DND-41 (cell line): ENCODE measurements at regions not wholly inside any gene's neighbourhood (a gene's known extent, or its start where the extent isn't known, plus 50 kb on each side); places are given as distances from the start of the nearest gene placed in this dataset.

ENCODE experiments used
- ATAC-seq: fragments of 200-7000 bp; cut with Tn5 transposase; 3 replicates; pipeline ENCODE4 v1.9.1; 2021; ENCODE audit warnings: low read depth; ENCODE audit not compliant: insufficient read depth
- DNase-seq: peaks from one replicate; pipeline ENCODE4 v3.0.0-alpha.2; 2020
- H2AFZ ChIP-seq: 2 replicates; pipeline ENCODE4 v1.6.0; 2012; ENCODE audit warnings: low read depth, low read length
- H3K27ac ChIP-seq: 2 replicates; pipeline ENCODE4 v1.5.1; 2012; ENCODE audit warnings: low read length, inconsistent platforms
- H3K27me3 ChIP-seq: fragments of 200-600 bp; sonication (generic); 2 replicates; pipeline ENCODE4 v1.6.0; 2012; ENCODE audit warnings: low read length, mild to moderate bottlenecking, inconsistent platforms; ENCODE audit not compliant: insufficient read depth, poor library complexity
- H3K36me3 ChIP-seq: 2 replicates; pipeline ENCODE4 v1.5.1; 2012; ENCODE audit warnings: low read length, inconsistent platforms; ENCODE audit not compliant: insufficient read depth
- H3K4me1 ChIP-seq: 2 replicates; pipeline ENCODE4 v1.5.1; 2012; ENCODE audit warnings: mild to moderate bottlenecking, low read length; ENCODE audit not compliant: insufficient read depth
- H3K4me2 ChIP-seq: 2 replicates; pipeline ENCODE4 v1.6.0; 2012; ENCODE audit warnings: mild to moderate bottlenecking, moderate library complexity, low read length, inconsistent platforms; ENCODE audit not compliant: insufficient read depth
- H3K4me3 ChIP-seq, 2 experiments: fragments of 200-600 bp in 1 of 2; shearing (Covaris generic) in 1 of 2; 2 replicates each; pipeline ENCODE4 v1.5.1; 2012 to 2016; ENCODE audit warnings: inconsistent platforms in 2 of 2, low read length in 2 of 2, mild to moderate bottlenecking in 2 of 2, low read depth in 1 of 2, moderate library complexity in 1 of 2
- H3K79me2 ChIP-seq: 2 replicates; pipeline ENCODE4 v1.6.0; 2012; ENCODE audit warnings: low read length, inconsistent platforms; ENCODE audit not compliant: insufficient read depth
- H3K9ac ChIP-seq: 2 replicates; pipeline ENCODE4 v1.6.0; 2012; ENCODE audit warnings: low read depth, mild to moderate bottlenecking, inconsistent platforms, low read length, moderate library complexity
- H3K9me3 ChIP-seq: 2 replicates; pipeline ENCODE4 v1.5.1; 2012; ENCODE audit warnings: low read length, moderate library complexity, mild to moderate bottlenecking, inconsistent platforms; ENCODE audit not compliant: insufficient read depth, severe bottlenecking
- H4K20me1 ChIP-seq: 2 replicates; pipeline ENCODE4 v1.6.0; 2012; ENCODE audit warnings: low read length; ENCODE audit not compliant: insufficient read depth
- EZH2 ChIP-seq: IDR thresholded peaks from 3 replicates; pipeline ENCODE4 v1.6.1; 2012; ENCODE audit warnings: borderline replicate concordance, low read depth, mild to moderate bottlenecking, moderate library complexity, low read length, inconsistent platforms; ENCODE audit not compliant: severe bottlenecking
- TF ChIP-seq, protein P1 (sequence below): IDR thresholded peaks from 2 replicates; pipeline ENCODE4 v1.5.1; 2012; ENCODE audit warnings: borderline replicate concordance, low read length, moderate library complexity, mild to moderate bottlenecking; ENCODE audit not compliant: poor library complexity, severe bottlenecking; ENCODE audit errors: extremely low read depth

DNA sequence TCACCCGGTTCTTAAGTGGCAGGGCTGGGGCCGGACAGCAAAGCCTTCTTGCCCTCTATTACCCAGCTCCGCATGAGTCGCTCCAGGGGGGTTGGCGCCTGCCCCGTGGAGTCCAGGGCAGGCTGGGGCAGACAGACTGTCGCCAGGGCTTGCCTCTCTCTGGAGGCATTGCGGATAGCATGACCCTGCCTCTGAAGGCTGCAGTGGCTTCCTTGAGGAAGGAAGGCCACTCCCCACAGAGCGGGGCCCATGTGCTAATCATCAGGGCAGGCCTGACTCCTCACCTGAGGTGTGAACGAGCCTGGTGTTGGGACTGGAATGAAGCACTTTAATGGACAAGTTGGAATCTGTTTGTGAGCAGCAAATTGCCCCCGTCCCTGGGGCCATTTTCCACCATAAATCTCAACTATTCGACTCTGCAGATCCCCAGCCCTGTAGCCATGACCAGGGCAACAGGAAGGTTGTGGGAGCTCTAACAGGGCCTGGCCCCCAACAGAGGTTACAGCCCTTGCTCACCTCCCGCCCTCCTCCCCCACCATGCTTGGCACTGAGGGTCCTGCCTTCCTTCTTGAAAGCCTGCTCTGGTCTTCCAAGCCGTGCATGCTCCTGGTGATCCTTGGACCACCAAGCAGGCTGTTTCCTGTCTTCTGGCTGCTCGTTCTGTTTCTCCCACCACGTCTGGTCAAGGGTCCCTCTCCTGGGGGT, 144.9 kb upstream of the HAAO start:
- H2AFZ ChIP-seq = no peak overlapping the region
- no peak overlapping the region for H3K27ac ChIP-seq
- no peak for TF ChIP-seq EZH2
- TF ChIP-seq, protein P1, sequence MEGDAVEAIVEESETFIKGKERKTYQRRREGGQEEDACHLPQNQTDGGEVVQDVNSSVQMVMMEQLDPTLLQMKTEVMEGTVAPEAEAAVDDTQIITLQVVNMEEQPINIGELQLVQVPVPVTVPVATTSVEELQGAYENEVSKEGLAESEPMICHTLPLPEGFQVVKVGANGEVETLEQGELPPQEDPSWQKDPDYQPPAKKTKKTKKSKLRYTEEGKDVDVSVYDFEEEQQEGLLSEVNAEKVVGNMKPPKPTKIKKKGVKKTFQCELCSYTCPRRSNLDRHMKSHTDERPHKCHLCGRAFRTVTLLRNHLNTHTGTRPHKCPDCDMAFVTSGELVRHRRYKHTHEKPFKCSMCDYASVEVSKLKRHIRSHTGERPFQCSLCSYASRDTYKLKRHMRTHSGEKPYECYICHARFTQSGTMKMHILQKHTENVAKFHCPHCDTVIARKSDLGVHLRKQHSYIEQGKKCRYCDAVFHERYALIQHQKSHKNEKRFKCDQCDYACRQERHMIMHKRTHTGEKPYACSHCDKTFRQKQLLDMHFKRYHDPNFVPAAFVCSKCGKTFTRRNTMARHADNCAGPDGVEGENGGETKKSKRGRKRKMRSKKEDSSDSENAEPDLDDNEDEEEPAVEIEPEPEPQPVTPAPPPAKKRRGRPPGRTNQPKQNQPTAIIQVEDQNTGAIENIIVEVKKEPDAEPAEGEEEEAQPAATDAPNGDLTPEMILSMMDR = no peak
- no peaks in the 10 kb centered on the region for H4K20me1 ChIP-seq
- no peak overlapping the region for H3K4me2 ChIP-seq
- no peaks in the 10 kb centered on the region for H3K4me1 ChIP-seq
- H3K9me3 ChIP-seq = no peaks in the 10 kb centered on the region
- no peaks in the 10 kb centered on the region for H3K27me3 ChIP-seq
- no peaks in the 10 kb centered on the region for H3K79me2 ChIP-seq
- H3K4me3 ChIP-seq = no peak overlapping the region
- no peak for ATAC-seq
- H3K9ac ChIP-seq = no peak overlapping the region
- DNase-seq = no peak
- no peaks in the 10 kb centered on the region for H3K36me3 ChIP-seq

DNA sequence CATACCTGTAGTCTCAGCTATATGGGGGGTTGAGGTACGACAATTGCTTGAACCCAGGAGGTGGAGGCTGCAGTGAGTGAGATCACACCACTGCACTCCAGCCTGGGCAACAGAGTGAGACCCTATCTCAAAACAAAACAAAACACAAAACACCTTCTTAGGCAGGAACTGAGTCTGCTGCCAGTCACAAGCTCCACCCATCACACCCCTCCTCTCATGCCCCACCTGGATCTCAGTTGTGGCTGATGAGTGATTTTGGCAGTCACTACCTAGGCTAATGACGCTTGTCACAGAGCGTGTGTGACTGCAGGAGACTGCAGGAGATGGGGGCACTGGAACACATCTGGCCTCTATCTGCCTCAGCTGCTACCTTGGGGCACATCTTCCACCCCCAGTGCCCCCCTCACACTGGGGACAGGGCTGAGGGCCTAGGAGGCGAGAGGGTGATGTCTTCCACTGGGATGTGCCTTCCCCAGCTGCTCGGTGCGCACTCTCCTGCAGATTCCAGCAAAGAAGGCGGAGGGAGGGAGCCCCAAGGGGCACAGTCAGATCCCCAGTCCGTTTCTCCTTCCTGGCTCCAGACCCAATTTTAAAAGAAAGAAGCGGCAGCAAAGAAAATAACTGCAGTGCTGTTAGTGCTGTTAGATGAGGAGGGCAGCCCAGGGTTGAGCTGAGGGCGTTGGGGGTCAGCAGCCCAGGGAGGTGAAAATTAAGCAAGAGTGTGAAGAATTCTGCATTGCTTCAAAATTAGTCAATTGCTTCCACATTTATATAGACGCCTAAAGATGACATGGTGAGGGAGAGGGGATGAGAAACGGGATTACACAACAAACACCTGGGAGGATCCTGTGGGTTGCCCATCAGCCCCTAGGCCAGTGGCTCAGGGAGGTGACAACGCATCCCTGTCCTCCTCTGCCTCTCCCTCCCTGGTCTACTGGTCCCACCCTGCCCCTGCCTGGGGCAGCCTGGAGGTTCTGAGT, 143.6 kb upstream of the HAAO start:
- Histone ChIP-seq H3K36me3 (no peaks in the 10 kb centered on the region), H3K27ac (no peak overlapping the region), H2AFZ (no peak overlapping the region), H3K4me3 (no peak overlapping the region), H3K79me2 (no peaks in the 10 kb centered on the region), H3K4me1 (no peaks in the 10 kb centered on the region), H4K20me1 (no peaks in the 10 kb centered on the region), H3K27me3 (no peaks in the 10 kb centered on the region), H3K9ac (no peak overlapping the region), H3K9me3 (no peaks in the 10 kb centered on the region), H3K4me2 (no peak overlapping the region)
- TF ChIP-seq, protein P1 = no peak
- no peak for TF ChIP-seq EZH2
- DNase-seq (no peak), ATAC-seq (peak; percentile 19; the same call in 1 of the 3 replicates)

DNA sequence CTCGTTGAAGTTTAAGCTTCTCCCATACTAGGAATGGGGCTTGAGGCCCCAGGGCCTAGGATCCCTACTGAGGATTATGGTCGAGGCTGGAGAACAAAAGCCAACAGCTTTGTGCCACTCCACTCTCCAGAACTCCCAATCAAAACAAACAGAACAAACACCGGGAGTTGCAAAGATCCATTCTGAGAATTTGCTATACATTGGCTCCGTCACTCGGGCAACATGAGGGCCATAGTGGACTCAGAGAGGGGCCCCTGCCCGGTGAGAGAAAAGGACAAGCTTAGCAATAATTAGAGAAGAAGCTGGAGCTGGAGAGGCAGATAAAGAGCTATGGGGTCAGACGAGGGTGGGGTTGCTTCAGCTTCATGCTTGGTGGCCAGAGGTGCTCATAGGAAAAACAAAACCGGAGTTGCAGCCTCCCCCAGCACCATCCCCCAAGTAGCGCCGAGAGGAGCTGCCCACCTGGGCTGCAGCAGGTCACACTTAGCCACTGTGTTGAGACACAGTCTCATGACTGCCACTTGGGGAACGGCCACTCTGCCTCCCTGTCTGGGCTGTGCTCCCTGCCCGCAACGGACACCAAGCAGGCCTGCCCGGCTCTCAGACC, 142.3 kb upstream of the HAAO start:
- H3K4me2 ChIP-seq = no peak overlapping the region
- no peak overlapping the region for H3K4me3 ChIP-seq
- ATAC-seq (no peak), DNase-seq (no peak)
- no peaks in the 10 kb centered on the region for H3K9me3 ChIP-seq
- no peaks in the 10 kb centered on the region for H3K79me2 ChIP-seq
- H3K27ac ChIP-seq = no peak overlapping the region
- H4K20me1 ChIP-seq = no peaks in the 10 kb centered on the region
- no peaks in the 10 kb centered on the region for H3K4me1 ChIP-seq
- H3K36me3 ChIP-seq = no peaks in the 10 kb centered on the region
- H3K27me3 ChIP-seq = no peaks in the 10 kb centered on the region
- H2AFZ ChIP-seq = no peak overlapping the region
- no peak for TF ChIP-seq EZH2
- TF ChIP-seq, protein P1 = no peak
- no peak overlapping the region for H3K9ac ChIP-seq
